ENCODE measurements at regions not wholly inside any gene's neighbourhood (a gene's known extent, or its start where the extent isn't known, plus 50 kb on each side); places are given as distances from the start of the nearest gene placed in this dataset.

DNA sequence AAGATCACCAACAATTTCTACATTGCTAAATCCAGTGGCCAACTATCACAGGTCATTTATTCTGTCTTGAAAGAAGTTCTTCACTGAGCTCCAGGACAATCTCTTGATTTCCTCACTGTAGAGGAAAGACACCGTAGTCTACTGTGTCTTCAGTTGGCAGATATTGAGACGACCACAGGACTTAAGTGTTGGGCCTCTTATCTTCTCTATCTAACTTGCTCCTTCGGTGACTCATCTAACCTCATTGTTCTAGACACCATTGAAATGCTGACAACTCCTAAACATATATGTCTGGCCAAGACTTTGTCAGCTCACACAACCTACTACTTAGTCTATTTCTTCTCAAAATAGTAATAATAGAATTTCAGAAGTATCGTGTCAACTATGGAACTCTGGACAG, 425.8 kb downstream of the ARAP2 start:
- no peak for DNase-seq (ENCODE audit: low read depth in 1 of 2, low spot score in 1 of 2)
- Histone ChIP-seq H3K36me3 (no peaks in the 10 kb centered on the region), H3K27me3 (no peaks in the 10 kb centered on the region), H3K4me3 (no peak overlapping the region), H3K9me3 (ENCODE audit: low read depth) (no peaks in the 10 kb centered on the region), H3K27ac (no peak overlapping the region), H3K4me1 (ENCODE audit: low read depth) (no peaks in the 10 kb centered on the region)
- TF ChIP-seq, protein P1, sequence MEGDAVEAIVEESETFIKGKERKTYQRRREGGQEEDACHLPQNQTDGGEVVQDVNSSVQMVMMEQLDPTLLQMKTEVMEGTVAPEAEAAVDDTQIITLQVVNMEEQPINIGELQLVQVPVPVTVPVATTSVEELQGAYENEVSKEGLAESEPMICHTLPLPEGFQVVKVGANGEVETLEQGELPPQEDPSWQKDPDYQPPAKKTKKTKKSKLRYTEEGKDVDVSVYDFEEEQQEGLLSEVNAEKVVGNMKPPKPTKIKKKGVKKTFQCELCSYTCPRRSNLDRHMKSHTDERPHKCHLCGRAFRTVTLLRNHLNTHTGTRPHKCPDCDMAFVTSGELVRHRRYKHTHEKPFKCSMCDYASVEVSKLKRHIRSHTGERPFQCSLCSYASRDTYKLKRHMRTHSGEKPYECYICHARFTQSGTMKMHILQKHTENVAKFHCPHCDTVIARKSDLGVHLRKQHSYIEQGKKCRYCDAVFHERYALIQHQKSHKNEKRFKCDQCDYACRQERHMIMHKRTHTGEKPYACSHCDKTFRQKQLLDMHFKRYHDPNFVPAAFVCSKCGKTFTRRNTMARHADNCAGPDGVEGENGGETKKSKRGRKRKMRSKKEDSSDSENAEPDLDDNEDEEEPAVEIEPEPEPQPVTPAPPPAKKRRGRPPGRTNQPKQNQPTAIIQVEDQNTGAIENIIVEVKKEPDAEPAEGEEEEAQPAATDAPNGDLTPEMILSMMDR (IDR thresholded peaks at IDR 0.05; ENCODE audit: low read depth, low read length) = no peak

DNA sequence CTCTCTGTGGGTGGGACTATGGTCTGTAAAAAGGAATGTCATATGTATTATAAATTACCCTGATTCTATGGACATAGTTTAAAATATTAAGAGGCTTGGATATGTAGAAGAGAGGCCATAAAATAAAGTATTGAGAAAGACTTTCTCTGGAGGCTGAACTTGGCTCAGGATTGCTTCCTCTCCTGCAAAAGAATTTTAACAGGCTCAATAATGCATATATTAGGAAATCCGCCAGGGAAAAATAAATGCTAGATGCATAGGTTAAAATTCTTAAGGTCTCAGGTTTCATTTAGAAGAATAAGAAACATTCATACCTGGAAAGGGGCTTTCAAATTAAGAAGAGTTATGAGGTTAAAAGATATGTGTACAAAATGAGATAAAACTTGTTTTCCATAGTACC, 424.3 kb downstream of the ARAP2 start:
- DNase-seq (ENCODE audit: low read depth in 1 of 2, low spot score in 1 of 2) = no peak
- Histone ChIP-seq H3K36me3 (no peaks in the 10 kb centered on the region), H3K4me3 (no peak overlapping the region), H3K9me3 (ENCODE audit: low read depth) (no peaks in the 10 kb centered on the region), H3K27me3 (no peaks in the 10 kb centered on the region), H3K27ac (no peak overlapping the region), H3K4me1 (ENCODE audit: low read depth) (no peaks in the 10 kb centered on the region)
- TF ChIP-seq, protein P1 (IDR thresholded peaks at IDR 0.05; ENCODE audit: low read depth, low read length) = no peak

DNA sequence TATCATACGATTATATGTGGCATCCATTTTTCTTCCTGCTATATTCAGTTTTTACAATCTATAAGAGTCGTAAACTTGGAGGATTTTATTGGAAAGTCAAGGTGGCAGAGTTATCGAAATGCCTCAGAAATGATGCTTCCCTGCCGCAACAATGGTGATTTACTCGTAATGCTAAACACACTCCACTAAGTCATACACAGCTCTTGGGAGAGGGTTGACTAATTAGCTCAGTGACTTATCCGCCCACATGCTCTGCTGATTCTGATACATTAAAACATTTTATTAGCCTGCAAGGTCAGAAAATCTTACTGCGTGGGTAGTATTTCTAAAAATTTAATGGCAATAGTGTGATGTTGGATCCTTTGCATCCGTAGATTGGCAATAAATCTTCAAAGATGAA, 420.1 kb downstream of the ARAP2 start:
- H3K36me3 ChIP-seq = no peaks in the 10 kb centered on the region
- TF ChIP-seq, protein P1 (IDR thresholded peaks at IDR 0.05; ENCODE audit: low read depth, low read length) = no peak
- no peak for DNase-seq (ENCODE audit: low read depth in 1 of 2, low spot score in 1 of 2)

DNA sequence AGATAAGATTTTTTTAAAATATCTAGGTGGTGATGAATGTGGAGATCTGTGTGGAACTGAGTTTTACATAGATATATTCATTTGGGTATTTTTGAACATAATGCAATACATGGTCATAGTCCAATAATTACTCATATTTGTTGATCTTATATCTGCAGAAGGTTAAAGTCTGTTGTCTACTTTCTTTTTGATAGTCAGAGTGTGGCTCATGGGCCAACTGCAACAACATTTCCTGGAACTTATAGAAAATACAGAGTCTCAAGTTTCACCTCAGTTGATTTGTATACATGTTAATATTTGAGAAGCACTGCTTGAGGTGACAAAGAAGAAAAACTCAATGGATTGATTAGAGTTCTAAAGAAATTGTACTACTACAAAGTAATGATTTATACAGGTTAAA, 408.4 kb downstream of the ARAP2 start:
- DNase-seq (ENCODE audit: low read depth in 1 of 2, low spot score in 1 of 2) = no peak
- TF ChIP-seq, protein P1 (IDR thresholded peaks at IDR 0.05; ENCODE audit: low read depth, low read length) = no peak
- Histone ChIP-seq H3K9me3 (ENCODE audit: low read depth) (no peaks in the 10 kb centered on the region), H3K4me3 (no peak overlapping the region), H3K27ac (no peak overlapping the region), H3K36me3 (no peaks in the 10 kb centered on the region), H3K27me3 (no peaks in the 10 kb centered on the region), H3K4me1 (ENCODE audit: low read depth) (no peaks in the 10 kb centered on the region)

More for the DNA sequence above, 420.1 kb downstream of the ARAP2 start:
- no peaks in the 10 kb centered on the region for H3K27me3 ChIP-seq
- no peak overlapping the region for H3K4me3 ChIP-seq
- no peaks in the 10 kb centered on the region for H3K9me3 ChIP-seq (ENCODE audit: low read depth)
- no peak overlapping the region for H3K27ac ChIP-seq
- H3K4me1 ChIP-seq (ENCODE audit: low read depth) = no peaks in the 10 kb centered on the region

DNA sequence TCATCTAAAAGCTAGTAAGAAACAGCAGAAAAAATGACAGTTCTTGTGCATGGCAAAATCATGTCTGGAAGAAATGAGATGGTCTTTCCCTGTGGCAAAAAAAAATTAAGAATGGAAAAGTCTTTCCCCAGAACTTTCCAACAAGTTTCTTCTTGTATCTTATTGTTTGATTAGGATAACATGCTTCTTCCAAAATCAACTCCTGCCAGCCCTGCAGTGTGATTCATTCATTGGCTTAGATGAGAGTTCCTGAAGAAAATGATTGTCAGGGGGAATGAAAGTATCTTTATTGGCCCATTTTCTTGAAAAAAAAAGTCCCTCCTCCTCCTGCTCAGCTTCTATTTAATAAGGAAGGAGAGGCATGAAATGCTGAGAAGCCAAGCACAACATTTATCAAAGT, 407.7 kb downstream of the ARAP2 start:
- Histone ChIP-seq H3K27ac (no peak overlapping the region), H3K4me1 (ENCODE audit: low read depth) (no peaks in the 10 kb centered on the region), H3K27me3 (no peaks in the 10 kb centered on the region), H3K4me3 (no peak overlapping the region), H3K9me3 (ENCODE audit: low read depth) (no peaks in the 10 kb centered on the region), H3K36me3 (no peaks in the 10 kb centered on the region)
- TF ChIP-seq, protein P1 (IDR thresholded peaks at IDR 0.05; ENCODE audit: low read depth, low read length) = no peak
- no peak for DNase-seq (ENCODE audit: low read depth in 1 of 2, low spot score in 1 of 2)

DNA sequence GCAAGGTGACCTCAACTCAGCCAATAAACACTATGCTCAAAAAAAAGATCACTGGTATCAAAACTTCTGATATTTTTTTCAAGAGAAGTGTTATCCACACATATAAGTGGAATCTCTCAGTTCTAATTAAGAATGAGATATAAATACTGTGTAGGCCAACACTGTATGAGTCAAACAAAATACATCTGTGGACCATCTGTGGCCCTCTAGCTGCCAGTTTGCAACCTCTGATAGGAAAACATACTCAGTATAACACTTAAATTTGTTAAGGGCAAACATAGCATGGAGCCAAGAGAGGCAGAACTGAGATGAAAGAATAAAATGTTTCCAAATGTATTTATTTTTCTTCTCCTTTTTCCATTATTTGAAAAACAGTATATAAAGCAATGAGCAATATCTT, 377.3 kb downstream of the ARAP2 start:
- no peak for DNase-seq (ENCODE audit: low read depth in 1 of 2, low spot score in 1 of 2)
- no peak overlapping the region for H3K27ac ChIP-seq
- no peaks in the 10 kb centered on the region for H3K4me1 ChIP-seq (ENCODE audit: low read depth)
- TF ChIP-seq, protein P1 (IDR thresholded peaks at IDR 0.05; ENCODE audit: low read depth, low read length) = no peak
- no peak overlapping the region for H3K4me3 ChIP-seq
- no peaks in the 10 kb centered on the region for H3K27me3 ChIP-seq
- no peaks in the 10 kb centered on the region for H3K36me3 ChIP-seq
- no peaks in the 10 kb centered on the region for H3K9me3 ChIP-seq (ENCODE audit: low read depth)
